HG02610 (cell line): ENCODE measurements at regions not wholly inside any gene's neighbourhood (a gene's known extent, or its start where the extent isn't known, plus 50 kb on each side); places are given as distances from the start of the nearest gene placed in this dataset.

Experiments
- ATAC-seq: cut with Tn5 transposase; IDR thresholded peaks from one replicate; pipeline ENCODE4 v1.9.1; 2021; ENCODE audit warnings: mild to moderate bottlenecking, moderate library complexity; ENCODE audit not compliant: unreplicated experiment

GRCh38 chr15:93664213-93664956 lies 567.0 kb upstream of the MCTP2 start:
- no peak for ATAC-seq

GRCh38 chr15:93662162-93662885 lies 569.0 kb upstream of the MCTP2 start:
- ATAC-seq, result no peak

- no peak for ATAC-seq
Measured at GRCh38 chr15:93658026-93658816, 569.2 kb upstream of the RGMA start.

- no peak for ATAC-seq
Measured at GRCh38 chr15:93656041-93656440, 567.0 kb upstream of the RGMA start.

GRCh38 chr15:93649691-93650235 lies 560.8 kb upstream of the RGMA start:
- ATAC-seq, result no peak

- ATAC-seq, result no peak
Measured at GRCh38 chr15:93646193-93646592, 557.2 kb upstream of the RGMA start.

- ATAC-seq, result no peak
Measured at GRCh38 chr15:93645594-93645993, 556.6 kb upstream of the RGMA start.

- no peak for ATAC-seq
Measured at GRCh38 chr15:93644595-93644994, 555.6 kb upstream of the RGMA start.

- ATAC-seq, result no peak
Measured at GRCh38 chr15:93640411-93640962, 551.5 kb upstream of the RGMA start.

GRCh38 chr15:93631958-93632618 lies 543.1 kb upstream of the RGMA start:
- no peak for ATAC-seq

GRCh38 chr15:93619597-93619996 lies 530.6 kb upstream of the RGMA start:
- ATAC-seq, result no peak

GRCh38 chr15:93617443-93617842 lies 528.4 kb upstream of the RGMA start:
- ATAC-seq, result no peak

- ATAC-seq, result no peak
Measured at GRCh38 chr15:93614386-93615104, 525.5 kb upstream of the RGMA start.

GRCh38 chr15:93613386-93613785 lies 524.4 kb upstream of the RGMA start:
- no peak for ATAC-seq

- no peak for ATAC-seq
Measured at GRCh38 chr15:93612953-93613352, 523.9 kb upstream of the RGMA start.

- no peak for ATAC-seq
Measured at GRCh38 chr15:93610944-93611343, 521.9 kb upstream of the RGMA start.

- ATAC-seq, result no peak
Measured at GRCh38 chr15:93608643-93609148, 519.7 kb upstream of the RGMA start.

GRCh38 chr15:93603550-93603949 lies 514.5 kb upstream of the RGMA start:
- ATAC-seq, result no peak

- no peak for ATAC-seq
Measured at GRCh38 chr15:93587059-93587521, 498.1 kb upstream of the RGMA start.

GRCh38 chr15:93585012-93585411 lies 496.0 kb upstream of the RGMA start:
- ATAC-seq, result no peak
